K562 (cell line): ENCODE measurements at regions not wholly inside any gene's neighbourhood (a gene's known extent, or its start where the extent isn't known, plus 50 kb on each side); places are given as distances from the start of the nearest gene placed in this dataset.

Experiments
- ARID2 ChIP-seq: fragments of 450-650 bp; IDR thresholded peaks from 2 replicates; pipeline ENCODE4 v1.6.1; 2017; ENCODE audit warnings: antibody characterized with exemption, mild to moderate bottlenecking
- CBFB ChIP-seq: sonication (generic); formaldehyde crosslinking; IDR thresholded peaks from 2 replicates; pipeline ENCODE4 v1.4.0; 2020; ENCODE audit warnings: mild to moderate bottlenecking, missing genetic modification reagents
- CHCHD3 ChIP-seq: fragments of 250-450 bp; sonication (Bioruptor Pico); IDR thresholded peaks from 2 replicates; pipeline ENCODE4 v2.1.2; 2022; ENCODE audit warnings: mild to moderate bottlenecking
- E2F6 ChIP-seq, 2 experiments: IDR thresholded peaks; 2 replicates each; pipeline ENCODE4 v1.6.1; 2011; ENCODE audit warnings: borderline replicate concordance in 1 of 2, control low read depth in 1 of 2, low read depth in 1 of 2, low read length in 1 of 2, mild to moderate bottlenecking in 1 of 2, mixed read lengths in 1 of 2, moderate library complexity in 1 of 2; ENCODE audit not compliant: insufficient read depth in 1 of 2, insufficient read length in 1 of 2, poor library complexity in 1 of 2, severe bottlenecking in 1 of 2; ENCODE audit errors: extremely low read depth in 1 of 2
- ELF2 ChIP-seq: fragments of 250-450 bp; sonication (Bioruptor Pico); IDR thresholded peaks from 2 replicates; pipeline ENCODE4 v1.5.0; 2021; ENCODE audit warnings: mild to moderate bottlenecking
- FOSL1 ChIP-seq: fragments of 200-800 bp; sonication (Bioruptor generic); conservative IDR thresholded peaks from 2 replicates; pipeline ENCODE4 v1.6.1; 2016; ENCODE audit warnings: missing genetic modification characterization, missing compliant biosample characterization
- HINFP ChIP-seq: fragments of 450-650 bp; conservative IDR thresholded peaks from 2 replicates; pipeline ENCODE4 v1.6.1; 2016; ENCODE audit warnings: missing genetic modification characterization, low read depth, mild to moderate bottlenecking, control low read depth, missing compliant biosample characterization
- ILK ChIP-seq: fragments of 450-650 bp; IDR thresholded peaks from 2 replicates; pipeline ENCODE4 v1.6.1; 2016; ENCODE audit warnings: missing genetic modification characterization, low read depth, mild to moderate bottlenecking, missing compliant biosample characterization, moderate library complexity, borderline replicate concordance
- NFRKB ChIP-seq: fragments of 450-650 bp; IDR thresholded peaks from 2 replicates; pipeline ENCODE4 v1.6.1; 2016; ENCODE audit warnings: low read depth
- PHB2 ChIP-seq: fragments of 450-650 bp; IDR thresholded peaks from 2 replicates; pipeline ENCODE4 v1.6.1; 2017; ENCODE audit warnings: low read depth
- RBM17 ChIP-seq: fragments of 200-400 bp; formaldehyde crosslinking; IDR thresholded peaks from 2 replicates; pipeline ENCODE4 v1.6.1; 2017; ENCODE audit warnings: low read depth, mild to moderate bottlenecking, low read length, borderline replicate concordance
- RHOXF2B ChIP-seq: fragments of 250-450 bp; sonication (Bioruptor Pico); conservative IDR thresholded peaks from 2 replicates; pipeline ENCODE4 v1.5.1; 2021
- SIRT6 ChIP-seq: IDR thresholded peaks from one replicate; pipeline ENCODE4 v1.6.1; 2012; ENCODE audit warnings: low read depth, mild to moderate bottlenecking, control low read depth, inconsistent platforms, low read length, moderate library complexity
- THRB ChIP-seq: fragments of 450-650 bp; formaldehyde crosslinking; conservative IDR thresholded peaks from 2 replicates; pipeline ENCODE4 v1.4.0; 2022; ENCODE audit warnings: mild to moderate bottlenecking, missing genetic modification characterization
- ZBTB7A ChIP-seq: IDR thresholded peaks from 2 replicates; pipeline ENCODE4 v1.6.1; 2011; ENCODE audit warnings: low read depth, mild to moderate bottlenecking, low read length, moderate library complexity, borderline replicate concordance; ENCODE audit not compliant: control insufficient read depth
- ZKSCAN1 ChIP-seq: fragments of 150-350 bp; IDR thresholded peaks from 2 replicates; pipeline ENCODE4 v1.6.1; 2016; ENCODE audit warnings: low read depth, low read length
- ZNF518B ChIP-seq: fragments of 250-450 bp; sonication (Bioruptor Pico); IDR thresholded peaks from 2 replicates; pipeline ENCODE4 v1.5.0; 2021; ENCODE audit warnings: mild to moderate bottlenecking, moderate library complexity
- ZNF79 ChIP-seq: fragments of 250-450 bp; sonication (Bioruptor Pico); IDR thresholded peaks from 2 replicates; pipeline ENCODE4 v1.4.0; 2020; ENCODE audit warnings: low read depth, mild to moderate bottlenecking, moderate library complexity

GRCh38 chr13:21297914-21298831, 121.7 kb downstream of the MRPL57 start (continued):
- TF ChIP-seq ELF2 (CRISPR knock-in tag), result no peak
- TF ChIP-seq HINFP (tag), result no peak
- TF ChIP-seq ZNF518B, result no peak
- no peak for TF ChIP-seq THRB (CRISPR knock-in tag)
- TF ChIP-seq PHB2, result no peak
- no peak for TF ChIP-seq ZKSCAN1
- TF ChIP-seq FOSL1 (tag), result no peak
- TF ChIP-seq ILK (tag), result no peak
- no peak for TF ChIP-seq CBFB
- no peak for TF ChIP-seq RHOXF2B (CRISPR knock-in tag)
- TF ChIP-seq ZNF79 (CRISPR knock-in tag), result no peak
- no peak for TF ChIP-seq SIRT6
- TF ChIP-seq CHCHD3, result no peak
- peak in 1 of 2 experiments; percentile 54 for TF ChIP-seq E2F6 (IDR thresholded peaks at IDR 0.05; ENCODE audit: borderline replicate concordance in 1 of 2, extremely low read depth in 1 of 2, insufficient read depth in 1 of 2, insufficient read length in 1 of 2, low read depth in 1 of 2, low read length in 1 of 2, poor library complexity in 1 of 2, severe bottlenecking in 1 of 2)
- TF ChIP-seq RBM17, result no peak
- TF ChIP-seq ARID2, result no peak
- TF ChIP-seq NFRKB, result no peak
- TF ChIP-seq ZBTB7A, result peak; percentile 31; the same call in 1 of the 2 replicates
